Activated CD4-positive, alpha-beta T cell treated with anti-CD3 and anti-CD28 coated beads, Interleukin-2, amount 10 ng/mL, durations not matched to agents 7 days and 5 days (primary cell): ENCODE measurements at regions not wholly inside any gene's neighbourhood (a gene's known extent, or its start where the extent isn't known, plus 50 kb on each side); places are given as distances from the start of the nearest gene placed in this dataset.

Experiments used
- CTCF ChIA-PET: fragments of 350-600 bp; sonication (Branson Sonifier 250); formaldehyde crosslinking; loops from one replicate; lab custom pipeline; 2021; ENCODE audit warnings: antibody characterized with exemption; lab: Charles Lee
- POLR2A ChIA-PET: fragments of 350-600 bp; sonication (Branson Sonifier 250); formaldehyde crosslinking; loops from one replicate; lab custom pipeline; 2021; ENCODE audit warnings: antibody characterized with exemption; lab: Charles Lee
- DNase-seq: peaks from one replicate; pipeline ENCODE4 v3.0.0-alpha.2; 2020
- H3K27ac Mint-ChIP-seq: one replicate; pipeline ENCODE4 v1.8.0; 2021; ENCODE audit warnings: mild to moderate bottlenecking, moderate library complexity, mixed read lengths
- H3K27me3 Mint-ChIP-seq: one replicate; pipeline ENCODE4 v1.8.0; 2021; ENCODE audit warnings: mixed read lengths
- H3K36me3 Mint-ChIP-seq: one replicate; pipeline ENCODE4 v1.8.0; 2021; ENCODE audit warnings: low read depth, mixed read lengths
- H3K4me1 Mint-ChIP-seq: one replicate; pipeline ENCODE4 v1.8.0; 2021; ENCODE audit warnings: mixed read lengths
- H3K4me3 Mint-ChIP-seq: one replicate; pipeline ENCODE4 v1.8.0; 2021; ENCODE audit warnings: mild to moderate bottlenecking, moderate library complexity, mixed read lengths
- H3K9me3 Mint-ChIP-seq: one replicate; pipeline ENCODE4 v1.8.0; 2021; ENCODE audit warnings: mixed read lengths

GRCh38 chr13:85411591-85411990, 387.6 kb downstream of the SLITRK6 start:
- no peaks in the 10 kb centered on the region for H3K4me1 Mint-ChIP-seq
- H3K9me3 Mint-ChIP-seq = no peaks in the 10 kb centered on the region
- H3K4me3 Mint-ChIP-seq = no peak overlapping the region
- no peaks in the 10 kb centered on the region for H3K27me3 Mint-ChIP-seq
- CTCF ChIA-PET = no interaction called here
- H3K36me3 Mint-ChIP-seq = no peaks in the 10 kb centered on the region
- no peak overlapping the region for H3K27ac Mint-ChIP-seq
- POLR2A ChIA-PET = no interaction called here
- DNase-seq = no peak

DNA sequence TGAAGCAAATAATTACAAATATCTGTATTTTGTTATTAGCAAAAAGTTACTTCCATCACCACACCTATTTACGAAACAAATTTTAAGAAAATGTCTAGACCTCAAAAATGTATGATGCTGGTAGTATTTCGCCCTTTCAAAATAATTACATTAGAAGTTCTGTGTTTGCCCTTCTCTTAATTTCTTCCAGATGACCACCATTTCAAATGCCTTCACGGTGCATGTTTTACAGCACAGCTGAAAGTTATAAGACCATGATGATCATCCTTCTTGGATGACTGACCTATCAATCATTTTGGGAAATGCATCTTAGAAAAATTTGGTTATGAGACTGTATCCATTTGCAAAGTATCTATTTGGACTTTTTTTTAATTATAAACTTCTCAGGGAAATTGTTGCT, 390.8 kb downstream of the SLITRK6 start:
- Mint-ChIP-seq H3K27ac (no peak overlapping the region), H3K9me3 (no peaks in the 10 kb centered on the region), H3K27me3 (no peaks in the 10 kb centered on the region), H3K4me1 (no peaks in the 10 kb centered on the region), H3K4me3 (no peak overlapping the region), H3K36me3 (no peaks in the 10 kb centered on the region)
- ChIA-PET POLR2A (no interaction called here), CTCF (no interaction called here)
- DNase-seq = no peak

GRCh38 chr13:85406269-85406975, 392.8 kb downstream of the SLITRK6 start:
- ChIA-PET CTCF (no interaction called here), POLR2A (no interaction called here)
- Mint-ChIP-seq H3K27me3 (no peaks in the 10 kb centered on the region), H3K4me1 (no peaks in the 10 kb centered on the region), H3K27ac (no peak overlapping the region), H3K36me3 (no peaks in the 10 kb centered on the region), H3K9me3 (no peaks in the 10 kb centered on the region), H3K4me3 (no peak overlapping the region)
- DNase-seq = no peak

- H3K36me3 Mint-ChIP-seq = no peaks in the 10 kb centered on the region
- DNase-seq = no peak
- ChIA-PET POLR2A (no interaction called here), CTCF (no interaction called here)
- H3K4me3 Mint-ChIP-seq = no peak overlapping the region
- no peak overlapping the region for H3K27ac Mint-ChIP-seq
- no peaks in the 10 kb centered on the region for H3K4me1 Mint-ChIP-seq
- H3K9me3 Mint-ChIP-seq = no peaks in the 10 kb centered on the region
- no peaks in the 10 kb centered on the region for H3K27me3 Mint-ChIP-seq
Measured at GRCh38 chr13:85405316-85405897, 393.8 kb downstream of the SLITRK6 start.

GRCh38 chr13:85386424-85386823, 412.8 kb downstream of the SLITRK6 start:
- CTCF ChIA-PET = no interaction called here
- Mint-ChIP-seq H3K27ac (no peak overlapping the region), H3K36me3 (no peaks in the 10 kb centered on the region), H3K4me1 (no peaks in the 10 kb centered on the region), H3K27me3 (no peaks in the 10 kb centered on the region), H3K4me3 (no peak overlapping the region), H3K9me3 (peaks cover 3% of the 10 kb centered on the region)
- POLR2A ChIA-PET = no interaction called here
- DNase-seq = no peak

- ChIA-PET CTCF (no interaction called here), POLR2A (no interaction called here)
- H3K27ac Mint-ChIP-seq = no peak overlapping the region
- H3K36me3 Mint-ChIP-seq = no peaks in the 10 kb centered on the region
- peaks cover 6% of the 10 kb centered on the region for H3K9me3 Mint-ChIP-seq
- no peak overlapping the region for H3K4me3 Mint-ChIP-seq
- peaks cover 5% of the 10 kb centered on the region for H3K4me1 Mint-ChIP-seq
- DNase-seq = no peak
- H3K27me3 Mint-ChIP-seq = no peaks in the 10 kb centered on the region
Measured at GRCh38 chr13:85383291-85383690, 415.9 kb downstream of the SLITRK6 start.

GRCh38 chr13:85381082-85381481, 418.1 kb downstream of the SLITRK6 start:
- H3K4me3 Mint-ChIP-seq = no peak overlapping the region
- peaks cover 5% of the 10 kb centered on the region for H3K4me1 Mint-ChIP-seq
- DNase-seq = no peak
- no peak overlapping the region for H3K27ac Mint-ChIP-seq
- ChIA-PET POLR2A (no interaction called here), CTCF (no interaction called here)
- peaks cover 3% of the 10 kb centered on the region for H3K9me3 Mint-ChIP-seq
- no peaks in the 10 kb centered on the region for H3K36me3 Mint-ChIP-seq
- no peaks in the 10 kb centered on the region for H3K27me3 Mint-ChIP-seq

- Mint-ChIP-seq H3K9me3 (peaks cover 3% of the 10 kb centered on the region), H3K36me3 (no peaks in the 10 kb centered on the region), H3K27me3 (no peaks in the 10 kb centered on the region), H3K4me1 (peaks cover 5% of the 10 kb centered on the region), H3K27ac (no peak overlapping the region), H3K4me3 (no peak overlapping the region)
- ChIA-PET CTCF (no interaction called here), POLR2A (no interaction called here)
- no peak for DNase-seq
Measured at GRCh38 chr13:85379991-85380390, 419.2 kb downstream of the SLITRK6 start.

- CTCF ChIA-PET = no interaction called here
- no peak for DNase-seq
- no peaks in the 10 kb centered on the region for H3K27me3 Mint-ChIP-seq
- peaks cover 5% of the 10 kb centered on the region for H3K4me1 Mint-ChIP-seq
- H3K4me3 Mint-ChIP-seq = no peak overlapping the region
- H3K9me3 Mint-ChIP-seq = peaks cover 3% of the 10 kb centered on the region
- peak overlapping the region; percentile 42 for H3K27ac Mint-ChIP-seq
- no peaks in the 10 kb centered on the region for H3K36me3 Mint-ChIP-seq
- POLR2A ChIA-PET = no interaction called here
Measured at GRCh38 chr13:85379433-85379832, 419.8 kb downstream of the SLITRK6 start.

DNA sequence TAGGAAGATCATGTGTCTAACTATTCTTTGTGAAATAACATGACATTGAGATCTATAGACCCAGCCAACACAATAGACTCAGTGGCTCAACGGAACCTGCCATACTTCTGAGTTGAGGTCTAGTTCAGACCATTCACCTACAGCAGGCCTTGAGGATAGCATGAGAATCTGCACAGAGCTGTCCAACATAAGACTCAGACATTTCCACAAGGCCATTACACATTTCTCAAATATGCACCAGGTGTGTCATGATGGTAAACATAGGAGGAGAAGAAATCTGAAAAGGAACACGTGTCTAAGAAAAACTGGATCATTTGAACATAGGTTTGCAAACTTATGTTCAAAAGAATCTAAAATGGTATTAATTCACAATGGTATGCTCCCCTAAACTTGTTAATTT, 421.4 kb downstream of the SLITRK6 start:
- no peak for DNase-seq

DNA sequence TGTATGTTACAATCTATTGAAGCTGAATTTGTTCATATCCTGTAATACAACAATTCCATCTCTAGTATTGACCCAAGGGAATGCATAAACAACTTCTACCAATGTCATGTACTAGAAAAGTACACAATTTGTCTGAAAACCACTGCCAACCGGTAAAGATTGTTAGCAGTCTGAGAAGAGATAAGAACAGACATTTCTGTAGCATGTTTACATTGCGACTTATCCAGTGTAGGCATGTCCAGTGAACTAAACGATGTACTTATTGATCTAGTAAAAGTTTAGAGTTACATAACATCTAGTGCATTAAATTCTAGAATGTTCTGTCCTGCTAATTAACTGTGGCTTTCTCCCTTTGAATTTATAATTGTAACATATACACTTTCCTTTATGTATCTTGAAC, 425.9 kb downstream of the SLITRK6 start:
- H3K4me3 Mint-ChIP-seq = no peak overlapping the region

More for the DNA sequence above, 421.4 kb downstream of the SLITRK6 start:
- Mint-ChIP-seq H3K9me3 (peaks cover 3% of the 10 kb centered on the region), H3K27me3 (no peaks in the 10 kb centered on the region), H3K4me3 (no peak overlapping the region), H3K4me1 (peaks cover 5% of the 10 kb centered on the region), H3K36me3 (no peaks in the 10 kb centered on the region), H3K27ac (no peak overlapping the region)
- ChIA-PET POLR2A (no interaction called here), CTCF (no interaction called here)

GRCh38 chr13:85371254-85371653, 428.0 kb downstream of the SLITRK6 start:
- Mint-ChIP-seq H3K27ac (no peak overlapping the region), H3K36me3 (no peaks in the 10 kb centered on the region), H3K9me3 (no peaks in the 10 kb centered on the region), H3K27me3 (no peaks in the 10 kb centered on the region), H3K4me1 (no peaks in the 10 kb centered on the region), H3K4me3 (no peak overlapping the region)
- no peak for DNase-seq
- POLR2A ChIA-PET = no interaction called here
- CTCF ChIA-PET = no interaction called here

More for the DNA sequence above, 425.9 kb downstream of the SLITRK6 start:
- ChIA-PET CTCF (no interaction called here), POLR2A (no interaction called here)
- DNase-seq = no peak
- Mint-ChIP-seq H3K27me3 (no peaks in the 10 kb centered on the region), H3K9me3 (no peaks in the 10 kb centered on the region), H3K4me1 (no peaks in the 10 kb centered on the region), H3K36me3 (no peaks in the 10 kb centered on the region), H3K27ac (no peak overlapping the region)

- no peak for DNase-seq
- H3K36me3 Mint-ChIP-seq = no peaks in the 10 kb centered on the region
- no peaks in the 10 kb centered on the region for H3K4me1 Mint-ChIP-seq
- no peak overlapping the region for H3K4me3 Mint-ChIP-seq
- no peak overlapping the region for H3K27ac Mint-ChIP-seq
- H3K27me3 Mint-ChIP-seq = no peaks in the 10 kb centered on the region
- ChIA-PET CTCF (no interaction called here), POLR2A (no interaction called here)
- no peaks in the 10 kb centered on the region for H3K9me3 Mint-ChIP-seq
Measured at GRCh38 chr13:85368686-85369085, 430.5 kb downstream of the SLITRK6 start.

- no peaks in the 10 kb centered on the region for H3K27me3 Mint-ChIP-seq
- H3K4me1 Mint-ChIP-seq = no peaks in the 10 kb centered on the region
- POLR2A ChIA-PET = no interaction called here
- CTCF ChIA-PET = no interaction called here
- no peak for DNase-seq
- no peaks in the 10 kb centered on the region for H3K9me3 Mint-ChIP-seq
- H3K27ac Mint-ChIP-seq = no peak overlapping the region
- H3K36me3 Mint-ChIP-seq = no peaks in the 10 kb centered on the region
- H3K4me3 Mint-ChIP-seq = no peak overlapping the region
Measured at GRCh38 chr13:85367887-85368286, 431.3 kb downstream of the SLITRK6 start.
